ENCODE measurements at regions not wholly inside any gene's neighbourhood (a gene's known extent, or its start where the extent isn't known, plus 50 kb on each side); places are given as distances from the start of the nearest gene placed in this dataset.

GRCh38 chr18:34624551-34624950 is 85.5 kb upstream of the DTNA start:
- TF ChIP-seq CTCF (IDR thresholded peaks at IDR 0.05; ENCODE audit: low read length), result no peak
- TF ChIP-seq EZH2phosphoT487 (IDR thresholded peaks at IDR 0.05; ENCODE audit: low read length), result no peak
- TF ChIP-seq EZH2 (optimal IDR thresholded peaks at IDR 0.05; ENCODE audit: low read depth, low read length), result no peak

Data from MM.1S (cell line).